Liver (tissue), 3 donors: ENCODE measurements at regions not wholly inside any gene's neighbourhood (a gene's known extent, or its start where the extent isn't known, plus 50 kb on each side); places are given as distances from the start of the nearest gene placed in this dataset.
"Not testable (repeated sequence)": the region's sequence is repeated elsewhere in the genome, so short reads cannot be mapped to it uniquely, and the experiment has no call there.

Experiments
- ATF3 ChIP-seq: IDR thresholded peaks from 2 replicates; pipeline ENCODE4 v1.6.1; 2016; ENCODE audit warnings: antibody characterized with exemption
- CTCF ChIP-seq: fragments of 150-350 bp; IDR thresholded peaks from 2 replicates; pipeline ENCODE4 v1.5.1; 2017; ENCODE audit warnings: improper control_type of control experiment, low read depth, low read length; ENCODE audit not compliant: missing input control
- MAX ChIP-seq: IDR thresholded peaks from 2 replicates; pipeline ENCODE4 v1.6.1; 2016; ENCODE audit warnings: antibody characterized with exemption
- RAD21 ChIP-seq, 2 donors: IDR thresholded peaks; 2 replicates each; pipeline ENCODE4 v1.6.1; 2016; ENCODE audit warnings: antibody characterized with exemption in 2 of 2, mild to moderate bottlenecking in 2 of 2
- YY1 ChIP-seq: IDR thresholded peaks from 2 replicates; pipeline ENCODE4 v1.6.1; 2016; ENCODE audit warnings: antibody characterized with exemption, mild to moderate bottlenecking
- ZBTB33 ChIP-seq: IDR thresholded peaks from 2 replicates; pipeline ENCODE4 v1.6.1; 2016; ENCODE audit warnings: antibody characterized with exemption
- donor health status: healthy.
- donor health status: healthy.

- not testable (repeated sequence) for TF ChIP-seq CTCF; YY1; RAD21 (IDR thresholded peaks at IDR 0.05); ATF3; ZBTB33; MAX
These were observed 107.3 kb upstream of the NBPF19 start for GRCh38 chr1:149367472-149368044.
